ENCODE measurements at regions not wholly inside any gene's neighbourhood (a gene's known extent, or its start where the extent isn't known, plus 50 kb on each side); places are given as distances from the start of the nearest gene placed in this dataset.

DNA sequence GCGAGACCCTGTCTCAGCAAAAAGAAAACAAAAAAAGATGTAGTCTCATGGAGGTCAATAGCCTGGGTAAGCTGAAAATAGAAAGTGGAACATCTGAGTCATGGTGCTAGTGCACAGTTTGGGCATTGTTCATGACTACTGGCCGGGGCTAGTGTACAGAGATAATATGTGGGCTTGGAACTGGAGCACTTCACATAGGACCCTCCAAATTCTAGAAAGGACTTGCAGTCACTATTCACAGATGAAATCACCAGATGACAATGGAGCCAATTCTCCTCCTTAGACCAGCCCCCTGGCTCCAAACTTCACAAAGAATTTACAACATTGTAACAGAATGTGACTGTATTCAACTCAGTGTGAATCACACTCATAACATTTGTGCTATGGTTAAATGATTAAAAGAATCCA is 367.8 kb upstream of the SLC7A11 start:
- Histone ChIP-seq H3K9me3 (ENCODE audit: control insufficient read depth in 2 of 2, insufficient read depth in 1 of 2, low read depth in 1 of 2, low read length in 1 of 2) (no peaks in the 10 kb centered on the region), H3K27me3 (ENCODE audit: control insufficient read depth in 1 of 2, insufficient read depth in 2 of 2, low read length in 2 of 2) (no peaks in the 10 kb centered on the region), H3K27ac (ENCODE audit: low read depth in 2 of 2, low read length in 1 of 2) (no peak overlapping the region), H3K36me3 (ENCODE audit: control insufficient read depth in 2 of 2, insufficient read depth in 2 of 2, low read length in 1 of 2) (no peaks in the 10 kb centered on the region), H3K4me3 (ENCODE audit: low read depth in 1 of 2, low read length in 2 of 2) (no peak overlapping the region), H3K4me1 (ENCODE audit: control insufficient read depth in 2 of 2, insufficient read depth in 2 of 2, low read length in 1 of 2) (no peaks in the 10 kb centered on the region)
- 47 to 61% methylated on average over 2 of the region's 2 CpGs for WGBS, 2 donors

GRCh38 chr4:138604556-138604955 is 362.4 kb upstream of the SLC7A11 start:
- Histone ChIP-seq H3K9me3 (ENCODE audit: control insufficient read depth in 2 of 2, insufficient read depth in 1 of 2, low read depth in 1 of 2, low read length in 1 of 2) (no peaks in the 10 kb centered on the region), H3K27ac (ENCODE audit: low read depth in 2 of 2, low read length in 1 of 2) (no peak overlapping the region), H3K4me3 (ENCODE audit: low read depth in 1 of 2, low read length in 2 of 2) (no peak overlapping the region), H3K27me3 (ENCODE audit: control insufficient read depth in 1 of 2, insufficient read depth in 2 of 2, low read length in 2 of 2) (no peaks in the 10 kb centered on the region), H3K36me3 (ENCODE audit: control insufficient read depth in 2 of 2, insufficient read depth in 2 of 2, low read length in 1 of 2) (no peaks in the 10 kb centered on the region), H3K4me1 (ENCODE audit: control insufficient read depth in 2 of 2, insufficient read depth in 2 of 2, low read length in 1 of 2) (no peaks in the 10 kb centered on the region)
- 72 to 73% methylated on average over 2 of the region's 2 CpGs for WGBS, 2 donors

- no peaks in the 10 kb centered on the region for H3K27me3 ChIP-seq (ENCODE audit: control insufficient read depth in 1 of 2, insufficient read depth in 2 of 2, low read length in 2 of 2)
- no peaks in the 10 kb centered on the region for H3K9me3 ChIP-seq (ENCODE audit: control insufficient read depth in 2 of 2, insufficient read depth in 1 of 2, low read depth in 1 of 2, low read length in 1 of 2)
- H3K27ac ChIP-seq (ENCODE audit: low read depth in 2 of 2, low read length in 1 of 2), result no peak overlapping the region
- no peak overlapping the region for H3K4me3 ChIP-seq (ENCODE audit: low read depth in 1 of 2, low read length in 2 of 2)
- no peaks in the 10 kb centered on the region for H3K4me1 ChIP-seq (ENCODE audit: control insufficient read depth in 2 of 2, insufficient read depth in 2 of 2, low read length in 1 of 2)
- WGBS, 2 donors, result 60 to 73% methylated on average over 2 of the region's 2 CpGs
- no peaks in the 10 kb centered on the region for H3K36me3 ChIP-seq (ENCODE audit: control insufficient read depth in 2 of 2, insufficient read depth in 2 of 2, low read length in 1 of 2)
These were observed 360.5 kb upstream of the SLC7A11 start for GRCh38 chr4:138602664-138603063.

GRCh38 chr4:138599965-138600364 is 357.8 kb upstream of the SLC7A11 start:
- Histone ChIP-seq H3K27me3 (ENCODE audit: control insufficient read depth in 1 of 2, insufficient read depth in 2 of 2, low read length in 2 of 2) (no peaks in the 10 kb centered on the region), H3K9me3 (ENCODE audit: control insufficient read depth in 2 of 2, insufficient read depth in 1 of 2, low read depth in 1 of 2, low read length in 1 of 2) (no peaks in the 10 kb centered on the region), H3K36me3 (ENCODE audit: control insufficient read depth in 2 of 2, insufficient read depth in 2 of 2, low read length in 1 of 2) (no peaks in the 10 kb centered on the region), H3K4me1 (ENCODE audit: control insufficient read depth in 2 of 2, insufficient read depth in 2 of 2, low read length in 1 of 2) (no peaks in the 10 kb centered on the region), H3K27ac (ENCODE audit: low read depth in 2 of 2, low read length in 1 of 2) (no peak overlapping the region), H3K4me3 (ENCODE audit: low read depth in 1 of 2, low read length in 2 of 2) (no peak overlapping the region)
- 80 to 86% methylated on average over 4 of the region's 4 CpGs for WGBS, 2 donors

- Histone ChIP-seq H3K4me3 (ENCODE audit: low read depth in 1 of 2, low read length in 2 of 2) (no peak overlapping the region), H3K9me3 (ENCODE audit: control insufficient read depth in 2 of 2, insufficient read depth in 1 of 2, low read depth in 1 of 2, low read length in 1 of 2) (no peaks in the 10 kb centered on the region), H3K27ac (ENCODE audit: low read depth in 2 of 2, low read length in 1 of 2) (no peak overlapping the region), H3K27me3 (ENCODE audit: control insufficient read depth in 1 of 2, insufficient read depth in 2 of 2, low read length in 2 of 2) (no peaks in the 10 kb centered on the region), H3K4me1 (ENCODE audit: control insufficient read depth in 2 of 2, insufficient read depth in 2 of 2, low read length in 1 of 2) (no peaks in the 10 kb centered on the region), H3K36me3 (ENCODE audit: control insufficient read depth in 2 of 2, insufficient read depth in 2 of 2, low read length in 1 of 2) (no peaks in the 10 kb centered on the region)
- 54 to 60% methylated on average over 3 of the region's 3 CpGs for WGBS, 2 donors
These were observed 356.1 kb upstream of the SLC7A11 start for GRCh38 chr4:138598226-138598625.

GRCh38 chr4:138596896-138597295 is 354.7 kb upstream of the SLC7A11 start:
- no peak overlapping the region for H3K27ac ChIP-seq (ENCODE audit: low read depth in 2 of 2, low read length in 1 of 2)
- no peak overlapping the region for H3K4me3 ChIP-seq (ENCODE audit: low read depth in 1 of 2, low read length in 2 of 2)
- H3K4me1 ChIP-seq (ENCODE audit: control insufficient read depth in 2 of 2, insufficient read depth in 2 of 2, low read length in 1 of 2), result no peaks in the 10 kb centered on the region
- H3K36me3 ChIP-seq (ENCODE audit: control insufficient read depth in 2 of 2, insufficient read depth in 2 of 2, low read length in 1 of 2), result no peaks in the 10 kb centered on the region
- no peaks in the 10 kb centered on the region for H3K27me3 ChIP-seq (ENCODE audit: control insufficient read depth in 1 of 2, insufficient read depth in 2 of 2, low read length in 2 of 2)
- no peaks in the 10 kb centered on the region for H3K9me3 ChIP-seq (ENCODE audit: control insufficient read depth in 2 of 2, insufficient read depth in 1 of 2, low read depth in 1 of 2, low read length in 1 of 2)
- WGBS, 2 donors, result 42 to 45% methylated on average over 2 of the region's 2 CpGs

GRCh38 chr4:138595731-138596460 is 353.7 kb upstream of the SLC7A11 start:
- Histone ChIP-seq H3K27ac (ENCODE audit: low read depth in 2 of 2, low read length in 1 of 2) (no peak overlapping the region), H3K9me3 (ENCODE audit: control insufficient read depth in 2 of 2, insufficient read depth in 1 of 2, low read depth in 1 of 2, low read length in 1 of 2) (no peaks in the 10 kb centered on the region), H3K4me1 (ENCODE audit: control insufficient read depth in 2 of 2, insufficient read depth in 2 of 2, low read length in 1 of 2) (no peaks in the 10 kb centered on the region), H3K36me3 (ENCODE audit: control insufficient read depth in 2 of 2, insufficient read depth in 2 of 2, low read length in 1 of 2) (no peaks in the 10 kb centered on the region), H3K27me3 (ENCODE audit: control insufficient read depth in 1 of 2, insufficient read depth in 2 of 2, low read length in 2 of 2) (no peaks in the 10 kb centered on the region), H3K4me3 (ENCODE audit: low read depth in 1 of 2, low read length in 2 of 2) (no peak overlapping the region)
- WGBS, 2 donors, result 58 to 72% methylated on average over 4 of the region's 4 CpGs

DNA sequence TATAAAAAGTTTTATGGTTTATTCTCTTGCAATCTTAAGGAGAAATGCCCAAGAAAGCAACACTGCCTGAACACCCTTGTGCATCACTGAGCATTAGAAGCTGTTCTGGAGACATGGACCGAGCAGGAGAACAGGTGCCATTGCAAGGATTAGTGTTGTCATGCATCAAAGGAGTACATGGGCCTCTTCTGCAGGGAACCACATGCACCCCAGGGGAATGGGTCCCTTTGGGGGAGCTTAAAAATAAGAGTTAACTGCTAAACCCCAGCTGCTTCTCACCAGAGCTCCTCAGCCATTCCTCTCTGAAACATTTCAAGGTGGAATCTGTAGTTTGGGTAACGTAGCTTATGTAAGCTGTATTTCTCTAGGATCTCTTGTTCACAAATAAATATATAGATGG is 353.0 kb upstream of the SLC7A11 start:
- no peaks in the 10 kb centered on the region for H3K36me3 ChIP-seq (ENCODE audit: control insufficient read depth in 2 of 2, insufficient read depth in 2 of 2, low read length in 1 of 2)
- no peaks in the 10 kb centered on the region for H3K27me3 ChIP-seq (ENCODE audit: control insufficient read depth in 1 of 2, insufficient read depth in 2 of 2, low read length in 2 of 2)
- no peak overlapping the region for H3K27ac ChIP-seq (ENCODE audit: low read depth in 2 of 2, low read length in 1 of 2)
- H3K4me1 ChIP-seq (ENCODE audit: control insufficient read depth in 2 of 2, insufficient read depth in 2 of 2, low read length in 1 of 2), result no peaks in the 10 kb centered on the region
- WGBS, 2 donors, result 89 to 92% methylated on average over 2 of the region's 2 CpGs
- H3K4me3 ChIP-seq (ENCODE audit: low read depth in 1 of 2, low read length in 2 of 2), result no peak overlapping the region
- H3K9me3 ChIP-seq (ENCODE audit: control insufficient read depth in 2 of 2, insufficient read depth in 1 of 2, low read depth in 1 of 2, low read length in 1 of 2), result no peaks in the 10 kb centered on the region

DNA sequence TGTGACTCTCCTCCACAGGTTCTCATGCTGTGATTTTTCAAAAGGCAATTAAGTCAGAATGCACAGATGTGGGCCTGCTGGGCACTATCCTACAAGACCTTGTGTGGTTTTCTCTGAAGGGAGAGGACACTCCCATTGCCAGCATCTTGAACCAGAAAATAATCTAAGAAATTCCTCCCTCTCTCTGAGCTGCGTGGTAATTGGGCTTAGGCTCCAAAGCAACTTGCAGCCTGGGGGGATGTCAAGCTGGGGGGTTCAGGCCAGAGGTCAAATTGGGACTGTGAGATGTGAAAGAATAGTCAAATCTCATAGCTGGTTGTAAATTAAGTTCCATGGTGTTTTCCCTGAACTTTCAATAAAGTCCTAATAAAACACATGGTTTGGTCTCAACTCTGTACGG is 350.6 kb upstream of the SLC7A11 start:
- WGBS, 2 donors, result 75 to 82% methylated on average over 2 of the region's 2 CpGs
- no peak overlapping the region for H3K27ac ChIP-seq (ENCODE audit: low read depth in 2 of 2, low read length in 1 of 2)
- H3K36me3 ChIP-seq (ENCODE audit: control insufficient read depth in 2 of 2, insufficient read depth in 2 of 2, low read length in 1 of 2), result no peaks in the 10 kb centered on the region
- H3K4me3 ChIP-seq (ENCODE audit: low read depth in 1 of 2, low read length in 2 of 2), result no peak overlapping the region
- H3K27me3 ChIP-seq (ENCODE audit: control insufficient read depth in 1 of 2, insufficient read depth in 2 of 2, low read length in 2 of 2), result no peaks in the 10 kb centered on the region
- H3K4me1 ChIP-seq (ENCODE audit: control insufficient read depth in 2 of 2, insufficient read depth in 2 of 2, low read length in 1 of 2), result no peaks in the 10 kb centered on the region
- H3K9me3 ChIP-seq (ENCODE audit: control insufficient read depth in 2 of 2, insufficient read depth in 1 of 2, low read depth in 1 of 2, low read length in 1 of 2), result no peaks in the 10 kb centered on the region

GRCh38 chr4:138591808-138592207 is 349.7 kb upstream of the SLC7A11 start:
- 31 to 37% methylated on average over 1 of the region's 1 CpG for WGBS, 2 donors
- Histone ChIP-seq H3K9me3 (ENCODE audit: control insufficient read depth in 2 of 2, insufficient read depth in 1 of 2, low read depth in 1 of 2, low read length in 1 of 2) (no peaks in the 10 kb centered on the region), H3K27me3 (ENCODE audit: control insufficient read depth in 1 of 2, insufficient read depth in 2 of 2, low read length in 2 of 2) (no peaks in the 10 kb centered on the region), H3K36me3 (ENCODE audit: control insufficient read depth in 2 of 2, insufficient read depth in 2 of 2, low read length in 1 of 2) (no peaks in the 10 kb centered on the region), H3K27ac (ENCODE audit: low read depth in 2 of 2, low read length in 1 of 2) (no peak overlapping the region), H3K4me3 (ENCODE audit: low read depth in 1 of 2, low read length in 2 of 2) (no peak overlapping the region), H3K4me1 (ENCODE audit: control insufficient read depth in 2 of 2, insufficient read depth in 2 of 2, low read length in 1 of 2) (no peaks in the 10 kb centered on the region)
